Gastroesophageal sphincter (tissue), 4 donors: ENCODE measurements at regions not wholly inside any gene's neighbourhood (a gene's known extent, or its start where the extent isn't known, plus 50 kb on each side); places are given as distances from the start of the nearest gene placed in this dataset.

Experiments
- ATAC-seq: fragments of 150-250 bp; one replicate; pipeline ENCODE4 v1.9.1; 2016; ENCODE audit warnings: mild to moderate bottlenecking, moderate library complexity
- H3K27ac ChIP-seq, 4 donors: fragments of 200-600 bp; sonication (generic) in 3 of 4; 1 replicate in 3 of 4; 2 replicates in 1 of 4; pipeline ENCODE4 v1.5.1; 2016 to 2019
- H3K27me3 ChIP-seq: fragments of 200-600 bp; sonication (generic); one replicate; pipeline ENCODE4 v1.5.1; 2019
- H3K36me3 ChIP-seq, 2 donors: fragments of 200-600 bp; sonication (generic); one replicate each; pipeline ENCODE4 v1.5.1; 2019; ENCODE audit warnings: control low read depth in 1 of 2
- H3K4me1 ChIP-seq, 3 donors: fragments of 200-600 bp; sonication (generic); 1 replicate in 2 of 3; 2 replicates in 1 of 3; pipeline ENCODE4 v1.5.1; 2016 to 2019; ENCODE audit warnings: control low read depth in 2 of 3
- H3K4me3 ChIP-seq, 2 donors: fragments of 200-600 bp; sonication (generic); one replicate each; pipeline ENCODE4 v1.5.1; 2019; ENCODE audit warnings: mild to moderate bottlenecking in 1 of 2, moderate library complexity in 1 of 2
- H3K9me3 ChIP-seq, 3 donors: fragments of 200-600 bp; sonication (generic); one replicate each; pipeline ENCODE4 v1.5.1; 2017 to 2019; ENCODE audit warnings: control low read depth in 2 of 3
- EP300 ChIP-seq: sonication (generic); formaldehyde crosslinking; IDR thresholded peaks from one replicate; pipeline ENCODE4 v1.6.1; 2017; ENCODE audit warnings: antibody characterized with exemption, mild to moderate bottlenecking
- POLR2A ChIP-seq, 2 donors: fragments of 450-650 bp; IDR thresholded peaks; one replicate each; pipeline ENCODE4 v1.6.1; 2017; ENCODE audit warnings: antibody characterized with exemption in 2 of 2, mild to moderate bottlenecking in 2 of 2, moderate library complexity in 1 of 2
- POLR2AphosphoS5 ChIP-seq: sonication (generic); formaldehyde crosslinking; IDR thresholded peaks from one replicate; pipeline ENCODE4 v1.6.1; 2017; ENCODE audit warnings: antibody characterized with exemption
- WGBS, 2 donors: methylation state at CpG; one replicate each; pipeline ENCODE4 v1.1.5; 2018; ENCODE audit warnings: low coverage in 1 of 2; 5-methylcytosine and 5-hydroxymethylcytosine counted together
- TF ChIP-seq, protein P1 (sequence below), 4 experiments: fragments of 200-600 bp in 2 of 4; fragments of 450-650 bp in 2 of 4; sonication (generic) in 1 of 4; IDR thresholded peaks; one replicate each; pipeline ENCODE4 v1.5.1; 2017 to 2019; ENCODE audit warnings: antibody characterized with exemption in 4 of 4, mild to moderate bottlenecking in 2 of 4, moderate library complexity in 2 of 4

DNA sequence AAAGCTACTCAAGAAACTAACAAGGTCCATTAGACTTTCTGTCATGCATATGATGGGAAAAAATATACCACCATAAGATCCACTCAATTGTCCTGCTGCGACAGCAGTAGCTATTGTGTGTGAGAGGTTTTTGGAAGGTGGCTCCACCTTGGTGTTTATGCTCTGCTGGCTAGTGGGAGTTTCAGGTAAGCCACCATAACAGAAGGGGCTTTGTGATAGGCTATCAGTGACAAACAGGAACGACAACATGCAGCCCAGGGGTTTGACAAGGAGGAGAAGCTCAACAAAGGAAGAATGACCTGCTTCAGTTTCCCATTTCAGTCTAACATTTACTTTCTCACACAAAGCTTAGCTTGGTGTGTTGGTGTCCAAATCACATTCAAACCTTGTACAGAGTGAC lies 182.6 kb downstream of the ATOH1 start:
- no peak for ATAC-seq
- WGBS, 2 donors, result 58 to 80% methylated on average over 2 of the region's 2 CpGs
- Histone ChIP-seq H3K27me3 (no peaks in the 10 kb centered on the region), H3K4me3 (no peak overlapping the region), H3K9me3 (no peaks in the 10 kb centered on the region), H3K4me1 (no peaks in the 10 kb centered on the region), H3K27ac (no peak overlapping the region), H3K36me3 (no peaks in the 10 kb centered on the region)
- TF ChIP-seq POLR2AphosphoS5, result no peak
- TF ChIP-seq, protein P1, sequence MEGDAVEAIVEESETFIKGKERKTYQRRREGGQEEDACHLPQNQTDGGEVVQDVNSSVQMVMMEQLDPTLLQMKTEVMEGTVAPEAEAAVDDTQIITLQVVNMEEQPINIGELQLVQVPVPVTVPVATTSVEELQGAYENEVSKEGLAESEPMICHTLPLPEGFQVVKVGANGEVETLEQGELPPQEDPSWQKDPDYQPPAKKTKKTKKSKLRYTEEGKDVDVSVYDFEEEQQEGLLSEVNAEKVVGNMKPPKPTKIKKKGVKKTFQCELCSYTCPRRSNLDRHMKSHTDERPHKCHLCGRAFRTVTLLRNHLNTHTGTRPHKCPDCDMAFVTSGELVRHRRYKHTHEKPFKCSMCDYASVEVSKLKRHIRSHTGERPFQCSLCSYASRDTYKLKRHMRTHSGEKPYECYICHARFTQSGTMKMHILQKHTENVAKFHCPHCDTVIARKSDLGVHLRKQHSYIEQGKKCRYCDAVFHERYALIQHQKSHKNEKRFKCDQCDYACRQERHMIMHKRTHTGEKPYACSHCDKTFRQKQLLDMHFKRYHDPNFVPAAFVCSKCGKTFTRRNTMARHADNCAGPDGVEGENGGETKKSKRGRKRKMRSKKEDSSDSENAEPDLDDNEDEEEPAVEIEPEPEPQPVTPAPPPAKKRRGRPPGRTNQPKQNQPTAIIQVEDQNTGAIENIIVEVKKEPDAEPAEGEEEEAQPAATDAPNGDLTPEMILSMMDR (IDR thresholded peaks at IDR 0.05), result no peak
- TF ChIP-seq EP300, result no peak
- no peak for TF ChIP-seq POLR2A (IDR thresholded peaks at IDR 0.05)

DNA sequence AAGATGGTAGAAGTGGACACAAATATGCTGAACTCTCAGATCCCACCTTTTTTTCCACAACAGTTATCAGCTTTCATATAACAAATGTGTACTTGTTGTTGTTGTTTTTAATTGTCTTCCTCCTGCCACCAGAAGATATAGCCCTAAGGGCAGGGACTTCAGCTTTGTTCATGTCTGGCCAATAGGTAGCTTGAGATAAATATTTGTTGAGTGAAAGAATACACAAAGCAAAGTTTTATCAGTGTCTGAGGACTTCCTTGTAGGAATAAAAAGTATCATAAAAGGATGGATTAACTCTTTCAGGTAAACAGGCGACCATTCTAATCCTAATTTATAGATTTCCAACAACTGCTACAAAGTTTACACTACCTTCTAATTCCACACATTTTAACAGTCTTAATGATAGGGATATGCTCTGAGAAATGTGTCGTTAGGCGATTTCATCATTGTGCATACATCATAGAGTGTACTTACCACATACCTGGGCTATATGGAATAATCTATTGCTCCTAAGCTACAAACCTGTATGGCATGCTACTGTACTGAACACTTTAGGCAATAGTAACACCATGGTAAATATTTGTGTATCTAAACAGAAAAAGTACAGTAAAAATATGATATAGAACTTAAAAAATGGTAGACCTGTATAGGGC lies 186.1 kb downstream of the ATOH1 start:
- H3K4me1 ChIP-seq, result no peaks in the 10 kb centered on the region
- no peak overlapping the region for H3K4me3 ChIP-seq
- 68 to 78% methylated on average over 3 of the region's 3 CpGs for WGBS, 2 donors
- H3K27ac ChIP-seq, result no peak overlapping the region
- ATAC-seq, result no peak
- no peaks in the 10 kb centered on the region for H3K9me3 ChIP-seq
- TF ChIP-seq POLR2A (IDR thresholded peaks at IDR 0.05) (no peak), POLR2AphosphoS5 (no peak), EP300 (no peak)
- TF ChIP-seq, protein P1 (IDR thresholded peaks at IDR 0.05), result no peak
- H3K36me3 ChIP-seq, result no peaks in the 10 kb centered on the region
- no peaks in the 10 kb centered on the region for H3K27me3 ChIP-seq

- WGBS, 2 donors, result 60 to 100% methylated on average over 1 of the region's 1 CpG
- Histone ChIP-seq H3K4me3 (no peak overlapping the region), H3K4me1 (no peaks in the 10 kb centered on the region), H3K27me3 (no peaks in the 10 kb centered on the region), H3K27ac (no peak overlapping the region), H3K36me3 (no peaks in the 10 kb centered on the region), H3K9me3 (no peaks in the 10 kb centered on the region)
- ATAC-seq, result no peak
- TF ChIP-seq POLR2A (IDR thresholded peaks at IDR 0.05) (no peak), POLR2AphosphoS5 (no peak), EP300 (no peak)
- TF ChIP-seq, protein P1 (IDR thresholded peaks at IDR 0.05), result no peak
Measured at GRCh38 chr4:94015956-94016355, 187.4 kb downstream of the ATOH1 start.

DNA sequence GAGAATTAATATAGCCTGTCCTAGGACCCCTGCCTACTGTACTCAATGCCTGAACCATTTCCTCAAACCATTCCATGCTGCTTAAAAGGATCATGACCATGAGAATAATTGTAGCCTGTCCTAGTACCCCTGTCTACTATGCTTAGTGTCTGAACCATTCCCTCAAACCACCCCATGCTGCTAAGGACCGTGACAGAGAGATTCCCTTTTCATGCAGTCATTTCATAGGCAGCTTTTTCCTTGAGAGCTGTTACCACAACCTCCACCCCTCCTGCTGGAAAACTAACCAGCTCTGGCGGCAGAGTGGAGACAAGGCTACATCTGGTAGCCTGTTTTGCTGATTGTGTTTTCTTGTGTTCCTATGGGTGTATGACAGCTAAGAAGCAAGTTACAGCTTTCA lies 174.9 kb upstream of the SMARCAD1 start:
- ATAC-seq, result no peak
- Histone ChIP-seq H3K4me3 (no peak overlapping the region), H3K4me1 (no peaks in the 10 kb centered on the region), H3K36me3 (no peaks in the 10 kb centered on the region), H3K9me3 (no peaks in the 10 kb centered on the region), H3K27ac (no peak overlapping the region), H3K27me3 (no peaks in the 10 kb centered on the region)
- TF ChIP-seq POLR2AphosphoS5 (no peak), EP300 (no peak), POLR2A (IDR thresholded peaks at IDR 0.05) (no peak)
- TF ChIP-seq, protein P1 (IDR thresholded peaks at IDR 0.05), result no peak
- 10 to 20% methylated on average over 1 to 2 of the region's 2 CpGs for WGBS, 2 donors

DNA sequence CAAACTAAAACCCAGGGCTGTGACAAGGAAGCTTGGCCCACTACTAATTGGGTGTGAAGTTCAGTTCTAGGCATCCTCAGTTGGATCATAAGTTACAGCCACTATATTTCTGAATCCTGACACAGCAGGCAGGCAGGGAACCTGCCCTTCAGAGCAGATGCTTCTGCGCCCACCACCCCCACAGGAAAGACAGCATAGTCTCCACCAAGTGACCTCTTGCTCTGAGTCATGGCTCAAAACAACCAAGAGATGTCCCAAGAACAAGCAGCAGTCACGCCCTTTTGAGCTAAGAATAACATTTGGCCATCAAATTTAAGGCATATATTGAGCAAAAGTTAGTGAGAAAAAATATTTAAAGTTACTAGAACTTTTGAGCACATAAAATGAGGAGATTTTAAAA lies 170.7 kb upstream of the SMARCAD1 start:
- Histone ChIP-seq H3K27me3 (no peaks in the 10 kb centered on the region), H3K27ac (no peak overlapping the region), H3K9me3 (no peaks in the 10 kb centered on the region), H3K4me3 (no peak overlapping the region), H3K36me3 (no peaks in the 10 kb centered on the region), H3K4me1 (no peaks in the 10 kb centered on the region)
- TF ChIP-seq POLR2A (IDR thresholded peaks at IDR 0.05), result no peak
- ATAC-seq, result no peak
- 40 to 71% methylated on average over 1 of the region's 2 CpGs for WGBS, 2 donors
